IPS DF 4.7 (cell line): ENCODE measurements at regions not wholly inside any gene's neighbourhood (a gene's known extent, or its start where the extent isn't known, plus 50 kb on each side); places are given as distances from the start of the nearest gene placed in this dataset.
A peak's percentile ranks its signal among the peaks of the same experiment; 100 is the strongest.
"Not testable (repeated sequence)": the region's sequence is repeated elsewhere in the genome, so short reads cannot be mapped to it uniquely, and the experiment has no call there.

Source experiments
- DNase-seq: peaks from one replicate; pipeline ENCODE4 v3.0.0-alpha.2; 2013; ENCODE audit warnings: low spot score; ENCODE audit errors: extremely low read depth

GRCh38 chr5:15384176-15384575 is 115.8 kb upstream of the FBXL7 start:
- DNase-seq: no peak

- DNase-seq: peak; percentile 5
Measured at GRCh38 chr5:15383469-15383868, 116.5 kb upstream of the FBXL7 start.

GRCh38 chr5:15383021-15383420 is 117.0 kb upstream of the FBXL7 start:
- no peak for DNase-seq

GRCh38 chr5:15377573-15378340 is 122.2 kb upstream of the FBXL7 start:
- no peak for DNase-seq

GRCh38 chr5:15376803-15377202 is 123.2 kb upstream of the FBXL7 start:
- no peak for DNase-seq

- no peak for DNase-seq
Measured at GRCh38 chr5:15376088-15376487, 123.9 kb upstream of the FBXL7 start.

GRCh38 chr5:15375559-15375958 is 124.4 kb upstream of the FBXL7 start:
- DNase-seq: no peak

GRCh38 chr5:15374886-15375285 is 125.1 kb upstream of the FBXL7 start:
- DNase-seq: no peak

- no peak for DNase-seq
Measured at GRCh38 chr5:15373151-15373550, 126.8 kb upstream of the FBXL7 start.

GRCh38 chr5:15371184-15371583 is 128.8 kb upstream of the FBXL7 start:
- DNase-seq: no peak

- DNase-seq: no peak
Measured at GRCh38 chr5:15368835-15369234, 131.1 kb upstream of the FBXL7 start.

- no peak for DNase-seq
Measured at GRCh38 chr5:15367489-15367888, 132.5 kb upstream of the FBXL7 start.

- no peak for DNase-seq
Measured at GRCh38 chr5:15366676-15367391, 133.1 kb upstream of the FBXL7 start.

- no peak for DNase-seq
Measured at GRCh38 chr5:15365070-15365469, 134.9 kb upstream of the FBXL7 start.

- no peak for DNase-seq
Measured at GRCh38 chr5:15363601-15364000, 136.4 kb upstream of the FBXL7 start.

GRCh38 chr5:15357092-15357453 is 142.9 kb upstream of the FBXL7 start:
- DNase-seq: not testable (repeated sequence)

GRCh38 chr5:15356308-15357091 is 143.5 kb upstream of the FBXL7 start:
- not testable (repeated sequence) for DNase-seq

- no peak for DNase-seq
Measured at GRCh38 chr5:15354021-15354420, 146.0 kb upstream of the FBXL7 start.

GRCh38 chr5:15353086-15353645 is 146.8 kb upstream of the FBXL7 start:
- DNase-seq: no peak

- DNase-seq: no peak
Measured at GRCh38 chr5:15350614-15351013, 149.4 kb upstream of the FBXL7 start.

- DNase-seq: no peak
Measured at GRCh38 chr5:15346738-15347137, 153.2 kb upstream of the FBXL7 start.

- DNase-seq: no peak
Measured at GRCh38 chr5:15344954-15345353, 155.0 kb upstream of the FBXL7 start.
